ENCODE measurements at regions not wholly inside any gene's neighbourhood (a gene's known extent, or its start where the extent isn't known, plus 50 kb on each side); places are given as distances from the start of the nearest gene placed in this dataset.
A peak's percentile ranks its signal among the peaks of the same experiment; 100 is the strongest.

DNA sequence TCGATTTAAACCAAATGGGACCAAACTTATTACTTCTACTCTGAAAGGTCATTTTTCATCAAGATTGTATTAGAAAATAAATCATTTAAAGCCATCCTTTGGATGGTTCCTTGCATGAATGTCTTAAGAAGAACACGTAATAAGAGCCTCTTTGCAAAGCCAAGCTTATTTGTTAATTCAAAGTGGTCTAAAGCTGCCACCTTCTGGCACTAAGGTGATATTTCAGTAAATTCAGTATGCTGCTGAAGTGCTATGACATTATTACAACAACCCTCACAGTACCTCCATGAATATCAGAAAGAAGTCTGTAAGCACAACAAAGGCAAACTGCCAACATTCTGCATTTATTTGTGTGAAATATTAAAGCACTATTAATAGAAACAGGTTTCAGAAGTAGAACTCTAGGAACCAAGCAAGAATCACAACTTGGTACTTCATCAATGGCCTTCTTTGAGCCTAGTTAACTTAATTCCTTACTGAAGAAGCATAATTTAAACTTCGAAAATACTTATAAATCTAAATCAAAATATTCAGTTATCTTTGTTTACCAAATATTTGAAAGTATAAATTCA is 53.1 kb upstream of the TYRP1 start:
- 38% methylated on average over 3 of the region's 3 CpGs for WGBS
- DNase-seq = no peak
- Histone ChIP-seq H3K4me1 (ENCODE audit: control insufficient read depth, insufficient read depth, low read length) (no peaks in the 10 kb centered on the region), H3K27me3 (ENCODE audit: control insufficient read depth, insufficient read depth) (no peaks in the 10 kb centered on the region), H3K9me3 (ENCODE audit: control insufficient read depth, low read length) (no peaks in the 10 kb centered on the region), H3K4me3 (ENCODE audit: low read length) (no peak overlapping the region), H3K27ac (ENCODE audit: low read length) (no peak overlapping the region)
- peak; percentile 48 to 60 for ATAC-seq
- intact Hi-C loops (cut with DNase I) = no loop called here

DNA sequence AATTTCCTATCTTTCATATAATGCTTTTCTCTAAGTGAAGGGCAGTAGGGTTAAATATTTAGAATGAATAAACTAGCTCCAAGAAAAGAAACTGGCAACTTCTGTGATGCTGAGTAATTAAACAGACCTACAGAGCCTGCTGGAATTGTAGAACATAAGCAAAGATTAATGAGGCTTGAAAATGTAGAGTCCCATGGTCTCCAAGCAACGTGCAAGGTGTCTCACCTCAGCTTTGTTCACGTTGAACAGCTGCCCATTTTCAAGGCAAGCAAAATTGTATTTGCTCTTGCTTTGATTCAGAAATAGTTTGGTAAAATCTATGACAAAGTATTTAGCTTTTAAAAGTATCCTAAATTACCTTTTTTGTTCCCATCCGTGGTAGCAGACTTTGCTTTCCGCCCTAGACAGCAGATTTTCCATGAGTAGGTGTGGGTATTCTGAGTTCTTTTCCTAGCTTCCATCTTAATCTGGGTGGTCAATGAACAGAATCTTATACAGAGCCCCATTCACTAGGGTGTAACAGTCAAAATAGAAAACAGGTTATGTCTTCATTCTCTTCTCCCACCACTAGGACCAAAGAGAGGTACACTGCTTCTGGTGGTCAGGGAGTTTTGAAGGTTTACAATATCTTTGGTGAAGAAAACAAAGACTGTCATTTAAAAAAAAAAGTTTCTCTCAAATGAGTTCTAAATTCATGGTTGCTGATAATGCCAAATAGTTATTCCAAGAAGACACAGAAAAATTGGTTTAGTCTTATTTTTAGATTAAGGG is 52.1 kb upstream of the TYRP1 start:
- 63% methylated on average over 4 of the region's 4 CpGs for WGBS
- no peak for DNase-seq
- intact Hi-C loops (cut with DNase I) = no loop called here
- H3K4me3 ChIP-seq (ENCODE audit: low read length) = no peak overlapping the region
- H3K27me3 ChIP-seq (ENCODE audit: control insufficient read depth, insufficient read depth) = no peaks in the 10 kb centered on the region
- ATAC-seq = no peak
- H3K27ac ChIP-seq (ENCODE audit: low read length) = no peak overlapping the region
- H3K9me3 ChIP-seq (ENCODE audit: control insufficient read depth, low read length) = no peaks in the 10 kb centered on the region
- no peaks in the 10 kb centered on the region for H3K4me1 ChIP-seq (ENCODE audit: control insufficient read depth, insufficient read depth, low read length)
